KMS-11 (cell line): ENCODE measurements at regions not wholly inside any gene's neighbourhood (a gene's known extent, or its start where the extent isn't known, plus 50 kb on each side); places are given as distances from the start of the nearest gene placed in this dataset.

Source experiments
- H2AFZ ChIP-seq: fragments of 200-600 bp; sonication (generic); 2 replicates; pipeline ENCODE4 v1.6.1; 2016; ENCODE audit warnings: antibody characterized with exemption, mixed run types, low read depth
- H3K27ac ChIP-seq: fragments of 200-600 bp; sonication (generic); 2 replicates; pipeline ENCODE4 v1.6.1; 2016; ENCODE audit warnings: mild to moderate bottlenecking, mixed run types
- H3K27me3 ChIP-seq: fragments of 200-600 bp; sonication (generic); 2 replicates; pipeline ENCODE4 v1.6.1; 2017; ENCODE audit warnings: mild to moderate bottlenecking, low read depth, mixed run types, moderate library complexity; ENCODE audit not compliant: insufficient read depth
- H3K36me3 ChIP-seq: fragments of 200-600 bp; sonication (generic); 2 replicates; pipeline ENCODE4 v1.6.1; 2017; ENCODE audit warnings: mild to moderate bottlenecking, mixed run types; ENCODE audit not compliant: insufficient read depth
- H3K4me1 ChIP-seq: fragments of 200-600 bp; sonication (generic); 2 replicates; pipeline ENCODE4 v1.6.1; 2016; ENCODE audit warnings: mild to moderate bottlenecking, low read depth, mixed run types; ENCODE audit not compliant: poor library complexity, severe bottlenecking
- H3K4me2 ChIP-seq: fragments of 200-600 bp; sonication (generic); 2 replicates; pipeline ENCODE4 v1.7.0; 2016; ENCODE audit warnings: mild to moderate bottlenecking, mixed run types
- H3K4me3 ChIP-seq: fragments of 200-600 bp; sonication (generic); IDR thresholded peaks from 2 replicates; pipeline ENCODE4 v1.6.1; 2017; ENCODE audit warnings: low read depth, low read length, mixed read lengths; ENCODE audit not compliant: insufficient read depth
- H3K79me2 ChIP-seq: fragments of 200-600 bp; sonication (generic); 2 replicates; pipeline ENCODE4 v1.6.1; 2016; ENCODE audit warnings: low read depth, mixed run types; ENCODE audit not compliant: insufficient read depth
- H3K9ac ChIP-seq: fragments of 200-600 bp; sonication (generic); 2 replicates; pipeline ENCODE4 v1.6.1; 2016; ENCODE audit warnings: mild to moderate bottlenecking, mixed run types
- H4K20me1 ChIP-seq: fragments of 200-600 bp; sonication (generic); 2 replicates; pipeline ENCODE4 v1.6.1; 2016; ENCODE audit warnings: mild to moderate bottlenecking, mixed run types; ENCODE audit not compliant: insufficient read depth
- CTCF ChIP-seq: fragments of 200-600 bp; sonication (generic); conservative IDR thresholded peaks from 2 replicates; pipeline ENCODE4 v1.6.1; 2017; ENCODE audit warnings: low read depth, mild to moderate bottlenecking, antibody characterized with exemption, low read length, moderate library complexity, mixed read lengths

GRCh38 chr16:6861815-6862477, 470.7 kb upstream of the RBFOX1 start:
- H2AFZ ChIP-seq = peak overlapping the region; percentile 25; the same call in 1 of the 2 replicates
- H3K4me1 ChIP-seq = no peaks in the 10 kb centered on the region
- H3K4me2 ChIP-seq = no peak overlapping the region
- no peak overlapping the region for H3K4me3 ChIP-seq
- no peaks in the 10 kb centered on the region for H3K36me3 ChIP-seq
- no peak for TF ChIP-seq CTCF
- no peaks in the 10 kb centered on the region for H3K27me3 ChIP-seq
- no peak overlapping the region for H3K27ac ChIP-seq
- H4K20me1 ChIP-seq = no peaks in the 10 kb centered on the region
- H3K79me2 ChIP-seq = no peaks in the 10 kb centered on the region
- no peak overlapping the region for H3K9ac ChIP-seq

DNA sequence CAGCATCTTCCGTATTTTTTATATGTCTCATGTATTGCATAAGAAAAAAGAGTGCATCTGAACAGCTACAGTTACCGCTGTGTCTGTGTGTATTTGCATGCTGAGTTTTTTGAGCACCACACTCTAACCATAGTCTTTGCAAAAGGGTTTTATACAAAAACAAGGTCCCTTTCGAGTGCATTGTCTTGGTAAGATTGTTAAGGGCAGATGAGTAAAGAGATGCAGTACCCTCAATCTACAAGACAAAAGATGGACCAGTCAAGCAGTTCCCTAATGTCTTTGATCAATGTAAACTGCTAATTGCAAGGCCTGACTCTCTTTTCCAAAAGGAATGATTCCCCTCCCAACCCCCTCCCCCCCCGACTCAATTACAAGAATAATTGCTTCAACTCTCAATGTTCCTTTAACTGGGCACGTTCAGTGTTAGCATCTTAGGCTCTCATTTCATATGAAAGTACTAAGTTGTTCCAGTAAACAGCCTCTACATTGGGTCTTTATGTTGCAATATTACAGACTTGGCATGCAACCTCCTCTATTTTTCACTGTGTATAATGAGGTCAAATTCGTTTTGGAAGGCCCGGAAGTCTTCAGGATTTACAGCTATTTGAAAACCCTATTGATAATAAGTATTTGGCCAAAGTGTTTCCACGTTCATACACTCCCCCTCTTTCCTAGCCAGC, 471.4 kb upstream of the RBFOX1 start:
- H3K4me3 ChIP-seq = no peak overlapping the region
- no peak overlapping the region for H3K27ac ChIP-seq
- no peak overlapping the region for H3K4me2 ChIP-seq
- H4K20me1 ChIP-seq = no peaks in the 10 kb centered on the region
- no peak for TF ChIP-seq CTCF
- no peaks in the 10 kb centered on the region for H3K4me1 ChIP-seq
- no peaks in the 10 kb centered on the region for H3K27me3 ChIP-seq
- H3K9ac ChIP-seq = no peak overlapping the region
- no peak overlapping the region for H2AFZ ChIP-seq
- H3K36me3 ChIP-seq = no peaks in the 10 kb centered on the region
- no peaks in the 10 kb centered on the region for H3K79me2 ChIP-seq

- H3K4me3 ChIP-seq = no peak overlapping the region
- H3K9ac ChIP-seq = no peak overlapping the region
- H3K27me3 ChIP-seq = no peaks in the 10 kb centered on the region
- no peak for TF ChIP-seq CTCF
- H2AFZ ChIP-seq = no peak overlapping the region
- H3K4me1 ChIP-seq = no peaks in the 10 kb centered on the region
- no peak overlapping the region for H3K27ac ChIP-seq
- H3K36me3 ChIP-seq = no peaks in the 10 kb centered on the region
- no peaks in the 10 kb centered on the region for H3K79me2 ChIP-seq
- no peak overlapping the region for H3K4me2 ChIP-seq
- no peaks in the 10 kb centered on the region for H4K20me1 ChIP-seq
Measured at GRCh38 chr16:6857575-6857974, 475.1 kb upstream of the RBFOX1 start.

GRCh38 chr16:6856578-6856977, 476.1 kb upstream of the RBFOX1 start:
- Histone ChIP-seq H3K27ac (no peak overlapping the region), H3K4me3 (no peak overlapping the region), H3K79me2 (no peaks in the 10 kb centered on the region), H4K20me1 (no peaks in the 10 kb centered on the region), H3K9ac (no peak overlapping the region), H3K4me1 (no peaks in the 10 kb centered on the region), H3K27me3 (no peaks in the 10 kb centered on the region), H3K4me2 (no peak overlapping the region), H3K36me3 (no peaks in the 10 kb centered on the region), H2AFZ (no peak overlapping the region)
- no peak for TF ChIP-seq CTCF
